ENCODE measurements at regions not wholly inside any gene's neighbourhood (a gene's known extent, or its start where the extent isn't known, plus 50 kb on each side); places are given as distances from the start of the nearest gene placed in this dataset.
"Not testable (repeated sequence)": the region's sequence is repeated elsewhere in the genome, so short reads cannot be mapped to it uniquely, and the experiment has no call there.

GRCh38 chr1:221257548-221257947, 378.3 kb downstream of the HLX start:
- not testable (repeated sequence) for TF ChIP-seq CTCF, POLR2A (IDR thresholded peaks at IDR 0.05)

Measured in testis (tissue), 2 donors.